ENCODE measurements at regions not wholly inside any gene's neighbourhood (a gene's known extent, or its start where the extent isn't known, plus 50 kb on each side); places are given as distances from the start of the nearest gene placed in this dataset.

GRCh38 chr12:43282106-43282505, 269.9 kb downstream of the ADAMTS20 start:
- peak; percentile 51 for TF ChIP-seq CTCF (conservative IDR thresholded peaks at IDR 0.05; ENCODE audit: low read depth, low read length)
- DNase-seq (ENCODE audit: low read depth): no peak
- H3K4me3 ChIP-seq (ENCODE audit: low read depth, low read length): no peak overlapping the region

- no peak for DNase-seq (ENCODE audit: low read depth)
- TF ChIP-seq CTCF (conservative IDR thresholded peaks at IDR 0.05; ENCODE audit: low read depth, low read length): no peak
- H3K4me3 ChIP-seq (ENCODE audit: low read depth, low read length): no peak overlapping the region
Measured at GRCh38 chr12:43281563-43281962, 270.4 kb downstream of the ADAMTS20 start.

GRCh38 chr12:43278541-43278832, 273.5 kb downstream of the ADAMTS20 start:
- DNase-seq (ENCODE audit: low read depth): no peak
- no peak for TF ChIP-seq CTCF (conservative IDR thresholded peaks at IDR 0.05; ENCODE audit: low read depth, low read length)
- H3K4me3 ChIP-seq (ENCODE audit: low read depth, low read length): no peak overlapping the region

- TF ChIP-seq CTCF (conservative IDR thresholded peaks at IDR 0.05; ENCODE audit: low read depth, low read length): no peak
- no peak for DNase-seq (ENCODE audit: low read depth)
- no peak overlapping the region for H3K4me3 ChIP-seq (ENCODE audit: low read depth, low read length)
Measured at GRCh38 chr12:43277651-43278540, 274.1 kb downstream of the ADAMTS20 start.

GRCh38 chr12:43273467-43273866, 278.5 kb downstream of the ADAMTS20 start:
- no peak for TF ChIP-seq CTCF (conservative IDR thresholded peaks at IDR 0.05; ENCODE audit: low read depth, low read length)
- DNase-seq (ENCODE audit: low read depth): no peak
- H3K4me3 ChIP-seq (ENCODE audit: low read depth, low read length): no peak overlapping the region

GRCh38 chr12:43271659-43272058, 280.3 kb downstream of the ADAMTS20 start:
- no peak for DNase-seq (ENCODE audit: low read depth)
- no peak for TF ChIP-seq CTCF (conservative IDR thresholded peaks at IDR 0.05; ENCODE audit: low read depth, low read length)
- H3K4me3 ChIP-seq (ENCODE audit: low read depth, low read length): no peak overlapping the region

- TF ChIP-seq CTCF (conservative IDR thresholded peaks at IDR 0.05; ENCODE audit: low read depth, low read length): no peak
- H3K4me3 ChIP-seq (ENCODE audit: low read depth, low read length): no peak overlapping the region
Measured at GRCh38 chr12:43267818-43268217, 284.2 kb downstream of the ADAMTS20 start.

More at GRCh38 chr12:43267818-43268217, 284.2 kb downstream of the ADAMTS20 start:
- DNase-seq (ENCODE audit: low read depth): no peak
